IPS-18c (cell line): ENCODE measurements at regions not wholly inside any gene's neighbourhood (a gene's known extent, or its start where the extent isn't known, plus 50 kb on each side); places are given as distances from the start of the nearest gene placed in this dataset.
"Not testable (repeated sequence)": the region's sequence is repeated elsewhere in the genome, so short reads cannot be mapped to it uniquely, and the experiment has no call there.

ENCODE experiments used
- H3K4me3 ChIP-seq: 2 replicates; pipeline ENCODE4 v1.7.0; 2013; ENCODE audit warnings: low read depth, mild to moderate bottlenecking, low read length, moderate library complexity; ENCODE audit not compliant: insufficient read depth
- H3K9me3 ChIP-seq: one replicate; pipeline ENCODE4 v1.6.1; 2013; ENCODE audit warnings: mild to moderate bottlenecking, low read length, moderate library complexity; ENCODE audit not compliant: control insufficient read depth, insufficient read depth

- Histone ChIP-seq H3K9me3 (peaks cover 2% of the 10 kb centered on the region), H3K4me3 (no peak overlapping the region)
Observed at GRCh38 chr6:93684339-93684738, 265.0 kb upstream of the EPHA7 start.

GRCh38 chr6:93679836-93680235, 260.5 kb upstream of the EPHA7 start:
- Histone ChIP-seq H3K4me3 (no peak overlapping the region), H3K9me3 (peaks cover 2% of the 10 kb centered on the region)

GRCh38 chr6:93678841-93679454, 259.6 kb upstream of the EPHA7 start:
- Histone ChIP-seq H3K9me3 (no peaks in the 10 kb centered on the region), H3K4me3 (no peak overlapping the region)

- H3K4me3 ChIP-seq, result no peak overlapping the region
- H3K9me3 ChIP-seq, result no peaks in the 10 kb centered on the region
Observed at GRCh38 chr6:93677264-93677965, 258.1 kb upstream of the EPHA7 start.

GRCh38 chr6:93676581-93676980, 257.2 kb upstream of the EPHA7 start:
- no peak overlapping the region for H3K4me3 ChIP-seq
- H3K9me3 ChIP-seq, result no peaks in the 10 kb centered on the region

GRCh38 chr6:93675856-93676417, 256.6 kb upstream of the EPHA7 start:
- H3K4me3 ChIP-seq, result no peak overlapping the region
- no peaks in the 10 kb centered on the region for H3K9me3 ChIP-seq

- Histone ChIP-seq H3K9me3 (no peaks in the 10 kb centered on the region), H3K4me3 (no peak overlapping the region)
Observed at GRCh38 chr6:93663111-93663510, 243.8 kb upstream of the EPHA7 start.

GRCh38 chr6:93654548-93654947, 235.2 kb upstream of the EPHA7 start:
- Histone ChIP-seq H3K4me3 (no peak overlapping the region), H3K9me3 (no peaks in the 10 kb centered on the region)

GRCh38 chr6:93644611-93645010, 225.3 kb upstream of the EPHA7 start:
- no peak overlapping the region for H3K4me3 ChIP-seq
- no peaks in the 10 kb centered on the region for H3K9me3 ChIP-seq

GRCh38 chr6:93639126-93639525, 219.8 kb upstream of the EPHA7 start:
- H3K4me3 ChIP-seq, result no peak overlapping the region
- no peaks in the 10 kb centered on the region for H3K9me3 ChIP-seq

GRCh38 chr6:93636987-93637664, 217.8 kb upstream of the EPHA7 start:
- H3K4me3 ChIP-seq, result peak overlapping the region; percentile 29; the same call in 1 of the 2 replicates
- not testable (repeated sequence) for H3K9me3 ChIP-seq

GRCh38 chr6:93624408-93624807, 205.0 kb upstream of the EPHA7 start:
- Histone ChIP-seq H3K4me3 (no peak overlapping the region), H3K9me3 (no peaks in the 10 kb centered on the region)

GRCh38 chr6:93621442-93621841, 202.1 kb upstream of the EPHA7 start:
- H3K9me3 ChIP-seq, result no peaks in the 10 kb centered on the region
- no peak overlapping the region for H3K4me3 ChIP-seq

- H3K4me3 ChIP-seq, result no peak overlapping the region
- H3K9me3 ChIP-seq, result no peaks in the 10 kb centered on the region
Observed at GRCh38 chr6:93604951-93605350, 185.6 kb upstream of the EPHA7 start.

- no peak overlapping the region for H3K4me3 ChIP-seq
- no peaks in the 10 kb centered on the region for H3K9me3 ChIP-seq
Observed at GRCh38 chr6:93592417-93592816, 173.1 kb upstream of the EPHA7 start.

- Histone ChIP-seq H3K4me3 (no peak overlapping the region), H3K9me3 (no peaks in the 10 kb centered on the region)
Observed at GRCh38 chr6:93586306-93586705, 166.9 kb upstream of the EPHA7 start.

GRCh38 chr6:93584300-93584699, 164.9 kb upstream of the EPHA7 start:
- H3K4me3 ChIP-seq, result no peak overlapping the region
- no peaks in the 10 kb centered on the region for H3K9me3 ChIP-seq

- no peak overlapping the region for H3K4me3 ChIP-seq
- no peaks in the 10 kb centered on the region for H3K9me3 ChIP-seq
Observed at GRCh38 chr6:93581371-93581770, 162.0 kb upstream of the EPHA7 start.
